ENCODE measurements at regions not wholly inside any gene's neighbourhood (a gene's known extent, or its start where the extent isn't known, plus 50 kb on each side); places are given as distances from the start of the nearest gene placed in this dataset.

- Histone ChIP-seq H4K91ac (ENCODE audit: insufficient read length, low read depth, low read length) (no peak overlapping the region), H3K56ac (ENCODE audit: insufficient read length, low read depth, low read length) (no peak overlapping the region), H3K23ac (ENCODE audit: insufficient read length, low read depth, low read length) (no peak overlapping the region), H3T11ph (ENCODE audit: low read length) (no peak overlapping the region), H3K4me1 (ENCODE audit: insufficient read depth, low read length) (no peaks in the 10 kb centered on the region), H2BK12ac (ENCODE audit: insufficient read length, low read depth, low read length) (no peak overlapping the region), H2BK20ac (ENCODE audit: low read depth, low read length, poor library complexity, severe bottlenecking) (no peak overlapping the region), H2BK15ac (ENCODE audit: low read depth, low read length) (no peak overlapping the region), H4K20me1 (ENCODE audit: control insufficient read depth, insufficient read depth, insufficient read length) (no peaks in the 10 kb centered on the region), H3K9me3 (ENCODE audit: control insufficient read depth, low read depth, low read length) (no peaks in the 10 kb centered on the region), H3K4me2 (ENCODE audit: insufficient read depth, insufficient read length, low read length) (no peak overlapping the region), H2BK5ac (ENCODE audit: insufficient read length, low read length) (no peak overlapping the region), H2BK120ac (ENCODE audit: low read depth, low read length, poor library complexity, severe bottlenecking) (no peak overlapping the region), H3K27me3 (ENCODE audit: insufficient read depth, low read length) (no peaks in the 10 kb centered on the region), H3K14ac (ENCODE audit: insufficient read depth, low read length) (no peak overlapping the region), H2AK5ac (ENCODE audit: insufficient read length, low read length) (no peak overlapping the region), H3K79me1 (ENCODE audit: insufficient read depth, low read depth, low read length, poor library complexity, severe bottlenecking) (no peaks in the 10 kb centered on the region), H4K5ac (ENCODE audit: insufficient read length, low read depth, low read length) (no peak overlapping the region), H3K9ac (ENCODE audit: extremely low read depth, insufficient read length, low read length) (no peak overlapping the region), H3K79me2 (ENCODE audit: insufficient read depth, low read length) (no peaks in the 10 kb centered on the region), H3K4ac (ENCODE audit: low read depth, low read length) (no peak overlapping the region), H4K8ac (replicated peaks; ENCODE audit: insufficient read length, low read depth, low read length) (no peak overlapping the region), H3K23me2 (ENCODE audit: insufficient read length, low read depth, low read length, poor library complexity, severe bottlenecking) (no peaks in the 10 kb centered on the region), H3K27ac (ENCODE audit: insufficient read length, low read depth, low read length) (no peak overlapping the region), H2AFZ (ENCODE audit: low read length) (no peak overlapping the region), H3K18ac (ENCODE audit: insufficient read length, low read depth, low read length) (no peak overlapping the region)
- Mint-ChIP-seq H3K4me3 (no peak overlapping the region), H3K9me3 (no peaks in the 10 kb centered on the region), H3K4me1 (no peaks in the 10 kb centered on the region), H3K36me3 (ENCODE audit: insufficient read depth in 1 of 3, low read depth in 3 of 3) (no peaks in the 10 kb centered on the region), H3K27me3 (ENCODE audit: low read depth) (no peaks in the 10 kb centered on the region), H3K27ac (no peak overlapping the region)
- no peak for TF ChIP-seq CTCF (conservative IDR thresholded peaks at IDR 0.05)
- no CpG with 5 or more reads among the region's 3 CpGs for WGBS (ENCODE audit: extremely low coverage, insufficient read length, low lambda C conversion rate)
- DNase-seq, result no peak
These were observed 128.1 kb upstream of the ZNF648 start for GRCh38 chr1:182189535-182190066.

Measured in H9 (cell line).